ENCODE measurements at regions not wholly inside any gene's neighbourhood (a gene's known extent, or its start where the extent isn't known, plus 50 kb on each side); places are given as distances from the start of the nearest gene placed in this dataset.

- no peak for TF ChIP-seq CTCF (IDR thresholded peaks at IDR 0.05; ENCODE audit: low read depth, low read length)
- POLR2A ChIA-PET: no interaction called here
- H3K4me3 ChIP-seq (ENCODE audit: low read depth, low read length): no peak overlapping the region
- CTCF ChIA-PET: no interaction called here
- no peaks in the 10 kb centered on the region for H3K27me3 ChIP-seq (ENCODE audit: control insufficient read depth, insufficient read depth, low read length)
- no peak overlapping the region for H3K27ac ChIP-seq (ENCODE audit: low read depth, low read length)
- no peak for DNase-seq (ENCODE audit: low read depth, low spot score)
- H3K9me3 ChIP-seq (ENCODE audit: control insufficient read depth, insufficient read depth, low read length): no peaks in the 10 kb centered on the region
Measured at GRCh38 chr18:60508108-60508507, 135.5 kb upstream of the MC4R start.

DNA sequence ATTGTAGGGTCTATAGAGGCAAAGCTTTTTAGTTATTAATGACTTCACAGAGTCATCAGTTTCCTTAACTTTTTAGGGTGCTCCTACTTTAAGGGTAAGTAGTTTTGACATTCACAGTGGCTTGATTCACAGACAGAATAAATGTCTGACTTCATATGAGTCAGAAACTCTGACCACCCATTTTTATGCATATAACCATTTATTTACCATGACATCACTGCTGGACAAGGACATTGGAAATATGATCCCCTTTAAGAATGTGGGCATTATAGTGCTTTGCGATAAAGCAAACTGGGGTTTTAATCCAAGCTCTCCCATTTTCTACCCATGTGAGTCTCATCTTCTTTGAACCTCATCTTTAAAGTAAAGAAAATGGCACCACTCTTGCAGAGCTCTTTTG is 162.0 kb upstream of the MC4R start:
- ChIA-PET POLR2A (no interaction called here), CTCF (interaction anchor here (1.0 kb wide), 1 partner anchor 545 kb away, joined by 3 read pairs; no protein-coding TSS in a partner anchor)
- H3K27me3 ChIP-seq (ENCODE audit: control insufficient read depth, insufficient read depth, low read length): no peaks in the 10 kb centered on the region
- DNase-seq (ENCODE audit: low read depth, low spot score): no peak
- H3K27ac ChIP-seq (ENCODE audit: low read depth, low read length): no peak overlapping the region
- no peaks in the 10 kb centered on the region for H3K9me3 ChIP-seq (ENCODE audit: control insufficient read depth, insufficient read depth, low read length)
- no peak for TF ChIP-seq CTCF (IDR thresholded peaks at IDR 0.05; ENCODE audit: low read depth, low read length)
- no peak overlapping the region for H3K4me3 ChIP-seq (ENCODE audit: low read depth, low read length)

GRCh38 chr18:60537074-60537473 is 164.5 kb upstream of the MC4R start:
- no peak overlapping the region for H3K4me3 ChIP-seq (ENCODE audit: low read depth, low read length)
- H3K9me3 ChIP-seq (ENCODE audit: control insufficient read depth, insufficient read depth, low read length): no peaks in the 10 kb centered on the region
- no peak for TF ChIP-seq CTCF (IDR thresholded peaks at IDR 0.05; ENCODE audit: low read depth, low read length)
- ChIA-PET CTCF (interaction anchor here (1.1 to 3.0 kb wide), 2 partner anchors 541 to 713 kb away, joined by 3 to 12 read pairs; no protein-coding TSS in a partner anchor), POLR2A (no interaction called here)
- DNase-seq (ENCODE audit: low read depth, low spot score): no peak
- no peak overlapping the region for H3K27ac ChIP-seq (ENCODE audit: low read depth, low read length)
- no peaks in the 10 kb centered on the region for H3K27me3 ChIP-seq (ENCODE audit: control insufficient read depth, insufficient read depth, low read length)

DNA sequence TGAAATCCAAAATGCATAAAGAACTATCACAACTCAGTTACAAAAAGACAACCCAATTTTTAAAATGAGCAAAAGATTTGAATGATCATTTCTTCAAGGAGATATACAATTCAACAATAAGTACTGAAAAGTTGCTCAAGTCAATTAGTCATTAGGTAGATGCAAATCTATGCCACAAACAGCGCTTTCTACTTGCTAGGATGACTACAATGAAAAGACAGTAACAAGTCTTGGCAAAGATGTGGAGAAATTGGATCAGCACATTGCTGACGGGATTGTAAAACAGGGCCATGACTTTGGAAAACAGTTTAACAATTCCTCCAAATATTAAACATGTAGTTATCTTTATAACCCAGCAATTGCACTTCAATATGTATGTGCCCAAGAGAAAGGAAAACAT is 166.3 kb upstream of the MC4R start:
- Histone ChIP-seq H3K9me3 (ENCODE audit: control insufficient read depth, insufficient read depth, low read length) (no peaks in the 10 kb centered on the region), H3K4me3 (ENCODE audit: low read depth, low read length) (no peak overlapping the region), H3K27me3 (ENCODE audit: control insufficient read depth, insufficient read depth, low read length) (no peaks in the 10 kb centered on the region), H3K27ac (ENCODE audit: low read depth, low read length) (no peak overlapping the region)
- ChIA-PET CTCF (interaction anchor here (3.0 kb wide), 1 partner anchor 543 kb away, joined by 12 read pairs; no protein-coding TSS in a partner anchor), POLR2A (no interaction called here)
- TF ChIP-seq CTCF (IDR thresholded peaks at IDR 0.05; ENCODE audit: low read depth, low read length): no peak
- no peak for DNase-seq (ENCODE audit: low read depth, low spot score)

GRCh38 chr18:60541661-60542060 is 169.1 kb upstream of the MC4R start:
- ChIA-PET POLR2A (no interaction called here), CTCF (no interaction called here)
- no peak for TF ChIP-seq CTCF (IDR thresholded peaks at IDR 0.05; ENCODE audit: low read depth, low read length)
- Histone ChIP-seq H3K9me3 (ENCODE audit: control insufficient read depth, insufficient read depth, low read length) (no peaks in the 10 kb centered on the region), H3K4me3 (ENCODE audit: low read depth, low read length) (no peak overlapping the region), H3K27me3 (ENCODE audit: control insufficient read depth, insufficient read depth, low read length) (no peaks in the 10 kb centered on the region), H3K27ac (ENCODE audit: low read depth, low read length) (no peak overlapping the region)
- DNase-seq (ENCODE audit: low read depth, low spot score): no peak

Measured in AG04450 (cell line).